AG09309 (cell line): ENCODE measurements at regions not wholly inside any gene's neighbourhood (a gene's known extent, or its start where the extent isn't known, plus 50 kb on each side); places are given as distances from the start of the nearest gene placed in this dataset.

Experiments used
- DNase-seq: peaks from one replicate; pipeline ENCODE4 v3.0.0-alpha.2; 2010; ENCODE audit warnings: low read depth
- H3K4me3 ChIP-seq: 2 replicates; pipeline ENCODE4 v1.5.1; 2011; ENCODE audit warnings: mild to moderate bottlenecking, low read depth, low read length, moderate library complexity; ENCODE audit not compliant: control insufficient read depth
- TF ChIP-seq, protein P1 (sequence below): IDR thresholded peaks from 2 replicates; pipeline ENCODE4 v1.5.1; 2011; ENCODE audit warnings: mild to moderate bottlenecking, low read depth, low read length, inconsistent platforms; ENCODE audit not compliant: insufficient read depth, control insufficient read depth; ENCODE audit errors: missing control alignments

DNA sequence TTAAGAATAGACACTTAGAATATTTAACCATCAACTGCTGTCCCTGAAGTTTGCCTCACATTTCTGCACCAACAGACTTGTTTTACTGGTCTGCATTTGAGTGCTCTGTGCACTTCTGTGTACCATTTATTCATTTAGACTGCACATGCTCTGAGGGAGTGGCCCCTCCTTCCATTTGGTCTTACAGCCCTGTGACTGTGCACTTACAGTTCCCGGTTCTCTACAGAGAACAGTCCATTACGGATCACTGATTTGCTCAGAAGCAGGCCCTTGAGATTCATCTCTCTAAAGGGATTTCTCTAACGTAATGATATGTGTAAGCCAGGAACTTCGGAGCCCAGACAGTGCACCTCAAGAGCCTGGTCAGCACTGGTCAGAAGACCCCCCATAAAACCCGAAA lies 247.3 kb upstream of the BLID start:
- DNase-seq: no peak
- no peak overlapping the region for H3K4me3 ChIP-seq
- TF ChIP-seq, protein P1, sequence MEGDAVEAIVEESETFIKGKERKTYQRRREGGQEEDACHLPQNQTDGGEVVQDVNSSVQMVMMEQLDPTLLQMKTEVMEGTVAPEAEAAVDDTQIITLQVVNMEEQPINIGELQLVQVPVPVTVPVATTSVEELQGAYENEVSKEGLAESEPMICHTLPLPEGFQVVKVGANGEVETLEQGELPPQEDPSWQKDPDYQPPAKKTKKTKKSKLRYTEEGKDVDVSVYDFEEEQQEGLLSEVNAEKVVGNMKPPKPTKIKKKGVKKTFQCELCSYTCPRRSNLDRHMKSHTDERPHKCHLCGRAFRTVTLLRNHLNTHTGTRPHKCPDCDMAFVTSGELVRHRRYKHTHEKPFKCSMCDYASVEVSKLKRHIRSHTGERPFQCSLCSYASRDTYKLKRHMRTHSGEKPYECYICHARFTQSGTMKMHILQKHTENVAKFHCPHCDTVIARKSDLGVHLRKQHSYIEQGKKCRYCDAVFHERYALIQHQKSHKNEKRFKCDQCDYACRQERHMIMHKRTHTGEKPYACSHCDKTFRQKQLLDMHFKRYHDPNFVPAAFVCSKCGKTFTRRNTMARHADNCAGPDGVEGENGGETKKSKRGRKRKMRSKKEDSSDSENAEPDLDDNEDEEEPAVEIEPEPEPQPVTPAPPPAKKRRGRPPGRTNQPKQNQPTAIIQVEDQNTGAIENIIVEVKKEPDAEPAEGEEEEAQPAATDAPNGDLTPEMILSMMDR: no peak

DNA sequence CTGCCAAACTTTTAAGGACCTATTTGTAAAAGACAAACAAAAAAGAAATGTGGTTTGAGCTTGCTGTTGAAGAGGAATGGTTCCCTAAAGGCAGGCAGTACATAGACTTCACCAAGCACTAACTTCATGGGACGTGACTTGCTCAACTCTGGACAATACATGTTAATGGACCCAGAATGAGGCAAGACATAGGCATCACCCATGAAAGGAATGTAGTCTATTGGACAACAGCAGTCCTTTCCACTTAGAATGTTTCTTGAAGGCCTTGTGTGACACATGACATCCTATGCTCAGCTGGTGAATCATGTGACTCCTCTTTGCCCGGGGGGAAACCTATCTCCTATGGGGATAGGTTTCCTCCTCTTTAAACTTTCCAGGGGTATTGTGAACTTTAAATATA lies 246.4 kb upstream of the BLID start:
- no peak for DNase-seq
- H3K4me3 ChIP-seq: no peak overlapping the region
- TF ChIP-seq, protein P1: no peak

DNA sequence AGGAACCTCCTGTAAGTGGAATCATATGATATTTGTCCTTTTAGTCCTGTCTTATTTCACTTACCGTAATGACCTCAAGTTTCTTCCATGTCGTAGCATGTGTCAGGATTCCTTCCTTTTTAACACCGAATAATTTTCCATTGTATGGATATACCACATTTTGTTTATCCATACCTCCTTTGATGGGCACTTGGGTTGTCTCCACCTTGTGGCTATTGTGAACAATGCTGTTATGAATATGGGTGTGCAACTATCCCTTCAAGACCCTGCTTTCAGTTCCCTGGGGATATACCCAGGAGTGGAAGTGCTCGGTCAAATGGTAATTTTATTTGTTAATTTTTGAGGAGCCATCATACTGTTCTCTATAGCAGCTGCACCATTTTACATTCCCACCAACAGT lies 244.9 kb upstream of the BLID start:
- no peak overlapping the region for H3K4me3 ChIP-seq
- TF ChIP-seq, protein P1: no peak
- no peak for DNase-seq

DNA sequence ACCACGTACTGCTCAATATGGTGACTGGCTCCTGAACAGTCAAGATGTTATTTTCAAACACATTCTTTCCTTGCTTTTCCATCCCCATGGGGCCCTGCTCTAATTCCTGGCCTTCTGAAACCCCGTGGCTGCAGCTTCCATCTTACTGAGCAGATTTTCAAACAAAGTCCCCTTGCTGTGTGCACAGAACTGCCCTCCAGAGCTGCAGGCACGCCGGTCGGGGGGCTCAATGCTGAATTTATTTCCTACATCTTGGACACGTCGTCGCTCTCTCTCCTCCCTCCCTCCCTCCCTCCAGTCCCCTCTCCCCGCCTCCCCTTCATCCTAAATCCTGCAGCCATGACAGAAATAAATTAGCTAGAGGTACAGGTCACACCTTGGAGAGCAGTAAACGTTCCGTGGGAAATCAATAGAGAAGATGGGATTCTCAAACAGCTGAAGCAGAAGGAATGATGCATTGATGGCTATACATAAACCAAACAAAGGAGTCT lies 243.1 kb upstream of the BLID start:
- TF ChIP-seq, protein P1: no peak
- no peak overlapping the region for H3K4me3 ChIP-seq
- no peak for DNase-seq

DNA sequence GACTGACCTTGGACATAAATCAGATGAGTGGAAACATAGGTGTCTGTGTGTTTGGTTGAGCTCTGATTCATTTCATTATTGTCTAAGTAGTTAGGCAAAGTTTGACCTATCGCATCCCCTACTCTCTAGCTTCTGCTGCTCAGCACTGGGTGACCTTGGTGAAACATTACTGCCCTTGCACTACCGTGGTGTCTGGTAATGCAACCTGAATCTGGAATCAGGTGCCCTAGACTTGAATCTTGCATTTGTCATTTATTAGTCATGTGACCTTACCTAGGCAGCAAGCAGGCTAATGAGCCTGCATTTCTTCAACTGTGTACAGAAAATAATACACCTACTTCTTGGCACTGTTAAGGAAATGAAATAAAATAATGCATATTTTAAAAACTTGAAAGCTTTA lies 242.3 kb upstream of the BLID start:
- no peak overlapping the region for H3K4me3 ChIP-seq
- DNase-seq: no peak
- TF ChIP-seq, protein P1: no peak

DNA sequence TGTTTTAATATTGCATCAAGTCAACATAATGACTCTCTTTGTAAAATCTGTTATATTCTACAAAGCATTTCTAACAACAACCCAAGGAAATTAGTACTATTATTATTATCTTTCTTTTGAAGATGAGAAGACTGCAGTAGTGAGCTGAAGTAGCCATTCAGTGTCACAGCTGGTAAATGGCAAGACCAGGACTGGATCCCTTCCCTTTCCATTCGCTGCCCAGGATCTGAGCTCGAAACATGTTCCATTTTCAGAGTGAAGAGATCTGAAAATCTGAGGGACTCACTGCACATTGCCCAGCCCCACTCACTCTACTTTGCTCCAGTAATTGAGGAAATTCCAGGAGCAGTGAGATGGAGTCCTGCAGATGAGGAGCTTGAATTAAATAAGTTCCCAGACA lies 240.0 kb upstream of the BLID start:
- DNase-seq: no peak
- TF ChIP-seq, protein P1: no peak

More for the DNA sequence above, 240.0 kb upstream of the BLID start:
- H3K4me3 ChIP-seq: no peak overlapping the region
